Fibroblast of lung (primary cell): ENCODE measurements at regions not wholly inside any gene's neighbourhood (a gene's known extent, or its start where the extent isn't known, plus 50 kb on each side); places are given as distances from the start of the nearest gene placed in this dataset.

ENCODE experiments used
- DNase-seq, 2 donors: peaks; one replicate each; pipeline versions ENCODE4 v3.0.0 to v3.0.0-alpha.2; 2010; ENCODE audit warnings: low read depth in 2 of 2
- H2AFZ ChIP-seq: 2 replicates; pipeline ENCODE4 v1.5.1; 2012; ENCODE audit warnings: low read length, control low read depth, inconsistent platforms
- H3K27ac ChIP-seq: 2 replicates; pipeline ENCODE4 v1.5.1; 2011; ENCODE audit warnings: low read length, control low read depth; ENCODE audit not compliant: insufficient read depth
- H3K27me3 ChIP-seq: 2 replicates; pipeline ENCODE4 v1.5.1; 2011; ENCODE audit warnings: mild to moderate bottlenecking, low read length; ENCODE audit not compliant: control insufficient read depth, insufficient read depth
- H3K36me3 ChIP-seq: 2 replicates; pipeline ENCODE4 v1.5.1; 2011; ENCODE audit warnings: low read length; ENCODE audit not compliant: control insufficient read depth, insufficient read depth
- H3K4me1 ChIP-seq: 2 replicates; pipeline ENCODE4 v1.5.1; 2011; ENCODE audit warnings: low read length; ENCODE audit not compliant: control insufficient read depth, insufficient read depth; ENCODE audit errors: extremely low read depth
- H3K4me2 ChIP-seq: 2 replicates; pipeline ENCODE4 v1.5.1; 2011; ENCODE audit warnings: low read length, control low read depth; ENCODE audit not compliant: insufficient read depth; ENCODE audit errors: extremely low read depth
- H3K4me3 ChIP-seq, 4 experiments: fragments of 200-600 bp in 1 of 4; sonication (generic) in 1 of 4; replicated peaks in 1 of 4; 2 replicates each; pipeline ENCODE4 v1.5.1; 2011 to 2016; ENCODE audit warnings: low read length in 4 of 4, low read depth in 3 of 4, mild to moderate bottlenecking in 3 of 4, control low read depth in 2 of 4, inconsistent platforms in 1 of 4, mixed read lengths in 1 of 4; ENCODE audit not compliant: insufficient read depth in 1 of 4; ENCODE audit errors: control extremely low read depth in 1 of 4
- H3K79me2 ChIP-seq: 2 replicates; pipeline ENCODE4 v1.5.1; 2012; ENCODE audit warnings: mild to moderate bottlenecking, low read length, inconsistent platforms; ENCODE audit not compliant: control insufficient read depth, insufficient read depth
- H3K9ac ChIP-seq: 2 replicates; pipeline ENCODE4 v1.5.1; 2011; ENCODE audit warnings: mild to moderate bottlenecking, low read length, control low read depth; ENCODE audit not compliant: insufficient read depth
- H3K9me3 ChIP-seq: 2 replicates; pipeline ENCODE4 v1.5.1; 2012; ENCODE audit warnings: low read depth, low read length; ENCODE audit not compliant: control insufficient read depth, insufficient read depth
- H4K20me1 ChIP-seq: 2 replicates; pipeline ENCODE4 v1.5.1; 2011; ENCODE audit warnings: low read length; ENCODE audit not compliant: control insufficient read depth, insufficient read depth; ENCODE audit errors: extremely low read depth
- CTCF ChIP-seq, 2 donors: IDR thresholded peaks in 1 of 2; conservative IDR thresholded peaks in 1 of 2; 1 replicate in 1 of 2; 2 replicates in 1 of 2; pipeline ENCODE4 v1.5.1; 2011 to 2012; ENCODE audit warnings: low read length in 2 of 2, control low read depth in 1 of 2, inconsistent platforms in 1 of 2, low read depth in 1 of 2, mild to moderate bottlenecking in 1 of 2
- EZH2 ChIP-seq: IDR thresholded peaks from 2 replicates; pipeline ENCODE4 v1.5.1; 2012; ENCODE audit warnings: low read length, control low read depth, mild to moderate bottlenecking; ENCODE audit errors: missing control alignments

GRCh38 chr7:47221826-47222225 is 360.1 kb downstream of the TNS3 start:
- no peak overlapping the region for H3K27ac ChIP-seq
- no peak overlapping the region for H2AFZ ChIP-seq
- H3K36me3 ChIP-seq = no peaks in the 10 kb centered on the region
- TF ChIP-seq CTCF (conservative IDR thresholded peaks at IDR 0.05 in 1 of 2, IDR thresholded peaks at IDR 0.05 in 1 of 2; ENCODE audit: low read depth in 1 of 2, low read length in 2 of 2) (no peak), EZH2 (no peak)
- no peaks in the 10 kb centered on the region for H4K20me1 ChIP-seq
- no peak overlapping the region for H3K4me3 ChIP-seq
- no peaks in the 10 kb centered on the region for H3K9me3 ChIP-seq
- H3K4me2 ChIP-seq = no peak overlapping the region
- DNase-seq = peak in 1 of 2 donors; percentile 36
- H3K9ac ChIP-seq = no peak overlapping the region
- H3K27me3 ChIP-seq = no peaks in the 10 kb centered on the region
- H3K4me1 ChIP-seq = no peaks in the 10 kb centered on the region
- H3K79me2 ChIP-seq = no peaks in the 10 kb centered on the region

- Histone ChIP-seq H3K79me2 (no peaks in the 10 kb centered on the region), H3K4me3 (no peak overlapping the region), H3K36me3 (no peaks in the 10 kb centered on the region), H4K20me1 (no peaks in the 10 kb centered on the region), H3K4me2 (no peak overlapping the region), H3K27ac (no peak overlapping the region), H3K9ac (no peak overlapping the region), H3K9me3 (no peaks in the 10 kb centered on the region), H3K27me3 (peaks cover 10% of the 10 kb centered on the region), H3K4me1 (no peaks in the 10 kb centered on the region), H2AFZ (no peak overlapping the region)
- TF ChIP-seq CTCF (conservative IDR thresholded peaks at IDR 0.05 in 1 of 2, IDR thresholded peaks at IDR 0.05 in 1 of 2; ENCODE audit: low read depth in 1 of 2, low read length in 2 of 2) (no peak), EZH2 (no peak)
- DNase-seq = peak in 1 of 2 donors; percentile 41
Observed at GRCh38 chr7:47218378-47219176, 363.3 kb downstream of the TNS3 start.

- Histone ChIP-seq H2AFZ (no peak overlapping the region), H3K4me2 (no peak overlapping the region), H3K4me1 (no peaks in the 10 kb centered on the region), H3K9ac (no peak overlapping the region), H3K4me3 (no peak overlapping the region), H3K27me3 (peaks cover 12% of the 10 kb centered on the region), H4K20me1 (no peaks in the 10 kb centered on the region), H3K79me2 (no peaks in the 10 kb centered on the region), H3K36me3 (no peaks in the 10 kb centered on the region), H3K9me3 (no peaks in the 10 kb centered on the region), H3K27ac (no peak overlapping the region)
- TF ChIP-seq EZH2 = no peak
- DNase-seq = no peak
Observed at GRCh38 chr7:47217570-47218360, 364.1 kb downstream of the TNS3 start.
